DMS153 treated with DMSO at 0.1 percent for 48 hours (cell line): ENCODE measurements at regions not wholly inside any gene's neighbourhood (a gene's known extent, or its start where the extent isn't known, plus 50 kb on each side); places are given as distances from the start of the nearest gene placed in this dataset.

ENCODE experiments used
- DNase-seq: peaks from one replicate; lab custom pipeline; 2025; ENCODE audit not compliant: unreplicated experiment; lab: John Stamatoyannopoulos, UW

GRCh38 chr6:14674867-14675648, 557.5 kb downstream of the CD83 start:
- DNase-seq = no peak

- no peak for DNase-seq
Observed at GRCh38 chr6:14676064-14676463, 558.5 kb downstream of the CD83 start.

GRCh38 chr6:14676977-14677781, 559.6 kb downstream of the CD83 start:
- DNase-seq = no peak

GRCh38 chr6:14681699-14682487, 564.0 kb upstream of the JARID2 start:
- DNase-seq = no peak

- no peak for DNase-seq
Observed at GRCh38 chr6:14682812-14683211, 563.1 kb upstream of the JARID2 start.

GRCh38 chr6:14689639-14690038, 556.2 kb upstream of the JARID2 start:
- no peak for DNase-seq

GRCh38 chr6:14690120-14691056, 555.5 kb upstream of the JARID2 start:
- DNase-seq = no peak

- DNase-seq = no peak
Observed at GRCh38 chr6:14692208-14692607, 553.7 kb upstream of the JARID2 start.

GRCh38 chr6:14693301-14694192, 552.3 kb upstream of the JARID2 start:
- no peak for DNase-seq

GRCh38 chr6:14694308-14694707, 551.6 kb upstream of the JARID2 start:
- DNase-seq = no peak

GRCh38 chr6:14695579-14695978, 550.3 kb upstream of the JARID2 start:
- no peak for DNase-seq

- no peak for DNase-seq
Observed at GRCh38 chr6:14696367-14696766, 549.5 kb upstream of the JARID2 start.

- no peak for DNase-seq
Observed at GRCh38 chr6:14697427-14697826, 548.4 kb upstream of the JARID2 start.

- no peak for DNase-seq
Observed at GRCh38 chr6:14699803-14700601, 545.9 kb upstream of the JARID2 start.

- DNase-seq = no peak
Observed at GRCh38 chr6:14701946-14702345, 543.9 kb upstream of the JARID2 start.

- DNase-seq = no peak
Observed at GRCh38 chr6:14702678-14703077, 543.2 kb upstream of the JARID2 start.

- DNase-seq = no peak
Observed at GRCh38 chr6:14703586-14703985, 542.3 kb upstream of the JARID2 start.

GRCh38 chr6:14704383-14705271, 541.2 kb upstream of the JARID2 start:
- DNase-seq = no peak
